NCI-H2171 treated with DMSO at 0.1 percent for 48 hours (cell line): ENCODE measurements at regions not wholly inside any gene's neighbourhood (a gene's known extent, or its start where the extent isn't known, plus 50 kb on each side); places are given as distances from the start of the nearest gene placed in this dataset.
"Not testable (repeated sequence)": the region's sequence is repeated elsewhere in the genome, so short reads cannot be mapped to it uniquely, and the experiment has no call there.

Source experiments
- DNase-seq: peaks from one replicate; lab custom pipeline; 2025; lab: John Stamatoyannopoulos, UW

DNA sequence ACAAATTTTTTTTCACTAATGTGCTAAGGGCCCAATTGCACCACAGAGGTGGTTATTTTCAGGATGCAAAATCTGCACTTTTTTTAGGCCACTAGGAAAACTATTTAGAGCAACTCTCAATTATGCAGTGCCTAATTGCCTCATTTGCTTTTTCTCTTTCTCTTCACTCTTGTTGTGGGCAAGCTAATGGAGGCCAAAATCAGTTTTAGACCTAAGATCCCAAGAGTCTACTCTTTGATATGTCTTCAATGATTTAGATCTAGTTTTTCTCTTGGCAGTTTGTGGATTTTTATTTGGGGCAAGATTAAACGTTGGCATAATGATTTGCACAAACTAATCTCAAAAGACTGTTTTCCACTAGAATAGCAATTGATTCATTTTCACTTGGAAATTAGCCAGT, 1996.9 kb downstream of the LRRC4C start:
- no peak for DNase-seq

GRCh38 chr11:39461066-39461465, 1998.4 kb downstream of the LRRC4C start:
- DNase-seq = no peak

- no peak for DNase-seq
These were observed 1999.8 kb downstream of the LRRC4C start for GRCh38 chr11:39459606-39460005.

- no peak for DNase-seq
These were observed 2001.0 kb downstream of the LRRC4C start for GRCh38 chr11:39458481-39458880.

DNA sequence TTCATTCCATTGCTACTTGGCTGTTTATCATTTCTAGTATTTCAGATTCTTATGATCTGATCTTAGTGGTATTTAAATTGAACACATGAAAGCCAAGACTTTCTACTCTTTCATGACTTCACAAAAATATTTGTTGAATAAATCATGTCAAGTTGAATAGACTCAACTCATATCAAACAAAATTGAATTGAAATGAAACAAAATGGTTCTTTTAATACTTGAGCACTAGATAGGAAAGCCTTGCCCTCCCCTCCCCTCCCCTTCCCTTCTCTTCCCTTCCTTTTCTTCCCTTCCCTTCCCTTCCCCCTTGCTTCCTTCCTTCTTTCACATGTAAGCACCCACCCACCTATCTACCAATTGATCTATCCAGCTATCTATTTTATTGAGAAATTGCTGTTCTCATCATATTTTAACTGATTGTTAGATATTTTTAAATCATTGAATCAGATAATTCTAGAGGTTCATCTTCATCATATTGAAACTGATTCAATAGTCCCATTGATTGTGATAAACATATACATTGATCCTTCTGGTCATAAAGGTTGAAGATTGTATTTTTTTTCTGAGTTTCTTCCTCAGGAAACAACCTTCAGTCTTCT, 2015.9 kb downstream of the LRRC4C start:
- no peak for DNase-seq

GRCh38 chr11:39442177-39442576, 2017.3 kb downstream of the LRRC4C start:
- no peak for DNase-seq

GRCh38 chr11:39435641-39436040, 2023.8 kb downstream of the LRRC4C start:
- no peak for DNase-seq

- DNase-seq = no peak
These were observed 2025.0 kb downstream of the LRRC4C start for GRCh38 chr11:39434466-39434865.

GRCh38 chr11:39432929-39433328, 2026.5 kb downstream of the LRRC4C start:
- DNase-seq = no peak

DNA sequence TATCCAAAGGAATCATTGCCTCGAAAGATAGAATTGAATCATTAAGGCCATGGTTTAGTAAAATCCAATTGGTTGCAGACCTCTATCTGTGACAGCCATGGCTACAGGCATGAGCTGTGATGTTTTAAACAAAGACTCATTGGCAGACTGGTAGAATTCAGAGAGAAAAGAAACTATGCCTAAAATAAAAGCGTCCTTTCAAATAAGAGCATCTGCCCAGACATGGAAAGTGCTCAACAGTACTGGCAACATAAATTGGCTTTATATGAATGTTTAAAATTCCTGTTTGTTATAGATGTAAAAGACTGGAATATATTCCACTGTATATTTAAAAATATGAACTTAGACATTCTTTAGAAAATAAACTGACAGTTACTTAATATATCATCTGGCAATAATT, 2034.2 kb downstream of the LRRC4C start:
- DNase-seq = no peak

- no peak for DNase-seq
These were observed 2047.3 kb downstream of the LRRC4C start for GRCh38 chr11:39412117-39412516.

DNA sequence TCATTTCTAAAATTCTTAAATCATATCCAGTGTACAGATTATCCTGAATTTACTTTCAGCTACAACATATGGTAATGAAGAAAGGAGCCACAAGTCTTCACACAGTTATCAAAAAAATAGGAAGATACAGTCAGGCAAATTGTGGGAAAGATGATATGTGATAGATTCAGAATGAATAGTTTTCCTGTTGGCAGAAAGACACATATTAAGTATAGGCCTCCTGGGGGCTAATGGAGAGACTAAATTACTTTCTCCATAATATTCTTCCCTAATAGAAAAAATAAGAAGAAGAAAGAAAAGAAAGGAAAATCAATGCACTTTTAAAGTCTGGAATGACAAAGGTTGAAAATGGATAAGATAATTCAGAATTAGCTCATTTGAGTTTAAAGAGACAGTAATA, 2073.5 kb downstream of the LRRC4C start:
- no peak for DNase-seq

- DNase-seq = peak; percentile 3
These were observed 2084.3 kb downstream of the LRRC4C start for GRCh38 chr11:39374963-39375698.

GRCh38 chr11:39367534-39367933, 2091.9 kb downstream of the LRRC4C start:
- DNase-seq = no peak

- no peak for DNase-seq
These were observed 2093.5 kb downstream of the LRRC4C start for GRCh38 chr11:39365809-39366436.

GRCh38 chr11:39363571-39363970, 2095.9 kb downstream of the LRRC4C start:
- DNase-seq = no peak

DNA sequence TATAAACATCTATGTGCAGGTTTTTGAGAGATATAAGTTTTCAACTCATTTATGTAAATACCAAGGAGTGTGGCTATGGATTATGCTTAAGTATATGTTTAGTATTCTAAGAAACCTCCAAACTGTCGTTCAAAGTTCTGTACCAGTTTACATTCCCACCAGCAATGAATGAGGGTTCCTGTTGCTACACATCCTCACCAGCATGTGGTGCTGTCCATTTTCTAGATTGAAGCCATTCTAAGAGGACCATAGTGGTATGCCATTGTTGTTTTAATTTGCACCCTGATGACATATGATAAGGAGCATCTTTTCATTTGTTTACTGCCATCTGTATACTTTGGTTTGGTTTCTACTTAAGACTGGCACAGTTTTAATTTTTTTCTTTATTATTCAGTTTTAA, 2097.9 kb downstream of the LRRC4C start:
- DNase-seq = no peak

DNA sequence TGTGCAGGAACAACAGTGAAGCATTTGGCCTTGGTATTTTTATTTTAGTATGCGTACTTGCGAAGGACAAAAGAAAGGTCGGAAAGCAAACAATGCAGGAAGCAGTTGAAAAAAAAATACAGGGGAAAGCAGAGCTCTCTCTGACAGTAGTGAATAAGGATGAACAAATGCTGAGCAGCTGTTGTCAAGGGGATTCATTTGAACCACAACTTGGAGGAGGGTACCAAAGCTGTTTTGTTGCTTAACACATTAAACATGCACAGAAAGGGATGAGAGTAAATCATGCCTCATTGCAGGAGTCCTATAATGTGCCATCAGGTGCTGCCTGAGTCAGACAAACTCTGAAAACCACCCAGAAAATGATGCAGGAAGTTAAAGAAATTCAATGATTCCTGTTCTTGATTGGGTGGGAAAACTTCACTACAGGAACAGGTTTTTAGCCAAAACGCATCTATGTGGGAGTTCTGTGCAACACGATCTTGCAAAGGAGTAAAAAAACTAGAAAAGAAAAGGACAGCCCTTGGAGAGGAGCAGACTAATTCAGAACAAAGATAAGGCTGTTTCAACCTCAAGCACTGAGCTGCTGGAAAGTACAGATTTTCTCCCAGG, 2113.5 kb downstream of the LRRC4C start:
- DNase-seq = no peak

GRCh38 chr11:39341461-39341860, 2118.0 kb downstream of the LRRC4C start:
- DNase-seq = no peak

DNA sequence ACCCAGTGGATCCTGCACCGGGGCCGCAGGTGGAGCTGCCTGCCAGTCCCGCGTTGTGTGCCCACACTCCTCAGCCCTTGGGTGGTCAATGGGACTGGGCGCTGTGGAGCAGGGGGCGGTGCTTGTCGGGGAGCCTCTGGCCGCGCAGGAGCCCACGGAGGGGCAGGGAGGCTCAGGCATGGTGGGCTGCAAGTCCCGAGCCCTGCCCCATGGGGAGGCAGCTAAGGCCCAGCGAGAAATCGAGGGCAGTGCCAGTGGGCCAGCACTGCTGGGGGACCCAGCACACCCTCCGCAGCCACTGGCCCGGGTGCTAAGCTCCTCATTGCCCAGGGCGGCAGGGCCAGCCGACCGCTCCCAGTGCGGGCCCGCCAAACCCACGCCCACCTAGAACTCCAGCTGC, 2126.4 kb downstream of the LRRC4C start:
- not testable (repeated sequence) for DNase-seq

DNA sequence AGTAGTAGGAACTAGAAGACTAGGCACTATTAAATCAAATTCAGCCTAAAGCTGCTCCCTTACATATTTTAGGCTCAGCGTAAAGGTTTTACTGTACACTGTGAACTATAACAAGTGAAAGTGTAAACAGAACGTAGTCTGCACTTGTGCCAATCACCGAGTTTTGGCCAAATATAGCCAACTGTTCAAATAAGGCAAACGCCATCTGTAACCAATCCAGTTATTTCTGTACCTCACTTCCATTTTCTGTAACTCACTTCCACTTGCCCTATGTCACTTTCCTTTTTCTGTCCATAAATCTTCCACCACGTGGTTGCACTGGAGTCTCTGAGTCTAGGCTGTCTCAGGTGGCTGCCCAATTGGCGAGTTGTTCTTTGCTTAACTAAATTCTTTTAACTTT, 2132.2 kb downstream of the LRRC4C start:
- no peak for DNase-seq

DNA sequence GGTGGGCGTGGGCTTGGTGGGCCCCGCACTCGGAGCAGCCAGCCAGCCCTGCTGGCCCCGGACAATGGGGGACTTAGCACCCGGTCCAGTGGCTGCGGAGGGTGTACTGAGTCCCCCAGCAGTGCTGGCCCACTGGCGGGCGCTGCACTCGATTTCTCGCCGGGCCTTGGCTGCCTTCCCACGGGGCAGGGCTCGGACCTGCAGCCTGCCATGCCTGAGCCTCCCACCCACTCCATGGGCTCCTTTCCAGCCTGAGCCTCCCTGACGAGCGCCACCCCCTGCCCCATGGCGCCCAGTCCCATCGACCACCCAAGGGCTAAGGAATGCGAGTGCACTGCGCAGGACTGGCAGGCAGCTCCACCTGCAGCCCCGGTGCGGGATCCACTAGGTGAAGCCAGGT, 2147.6 kb downstream of the LRRC4C start:
- DNase-seq = not testable (repeated sequence)

GRCh38 chr11:39304586-39304985, 2154.9 kb downstream of the LRRC4C start:
- no peak for DNase-seq
